Gastroesophageal sphincter (tissue), 3 donors: ENCODE measurements at regions not wholly inside any gene's neighbourhood (a gene's known extent, or its start where the extent isn't known, plus 50 kb on each side); places are given as distances from the start of the nearest gene placed in this dataset.

Experiments used
- CTCF ChIP-seq, 4 experiments: fragments of 200-600 bp in 2 of 4; fragments of 450-650 bp in 2 of 4; sonication (generic) in 1 of 4; IDR thresholded peaks; one replicate each; pipeline ENCODE4 v1.5.1; 2017 to 2019; ENCODE audit warnings: antibody characterized with exemption in 4 of 4, mild to moderate bottlenecking in 2 of 4, moderate library complexity in 2 of 4
- POLR2A ChIP-seq, 2 donors: fragments of 450-650 bp; IDR thresholded peaks; one replicate each; pipeline ENCODE4 v1.6.1; 2017; ENCODE audit warnings: antibody characterized with exemption in 2 of 2, mild to moderate bottlenecking in 2 of 2, moderate library complexity in 1 of 2

GRCh38 chr6:51394061-51394460 is 575.4 kb downstream of the TFAP2B start:
- TF ChIP-seq POLR2A (IDR thresholded peaks at IDR 0.05) (no peak), CTCF (IDR thresholded peaks at IDR 0.05) (no peak)
